ENCODE measurements at regions not wholly inside any gene's neighbourhood (a gene's known extent, or its start where the extent isn't known, plus 50 kb on each side); places are given as distances from the start of the nearest gene placed in this dataset.
"Not testable (repeated sequence)": the region's sequence is repeated elsewhere in the genome, so short reads cannot be mapped to it uniquely, and the experiment has no call there.

DNA sequence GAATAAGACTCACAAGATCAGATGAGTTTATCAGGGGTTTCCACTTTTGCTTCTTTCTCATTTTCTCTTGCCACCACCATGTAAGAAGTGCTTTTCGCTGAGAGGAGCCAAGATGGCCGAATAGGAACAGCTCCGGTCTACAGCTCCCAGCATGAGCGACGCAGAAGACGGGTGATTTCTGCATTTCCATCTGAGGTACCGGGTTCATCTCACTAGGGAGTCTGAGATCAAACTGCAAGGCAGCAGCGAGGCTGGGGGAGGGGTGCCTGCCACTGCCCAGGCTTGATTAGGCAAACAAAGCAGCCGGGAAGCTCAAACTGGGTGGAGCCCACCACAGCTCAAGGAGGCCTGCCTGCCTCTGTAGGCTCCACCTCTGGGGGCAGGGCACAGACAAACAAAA lies 285.1 kb downstream of the MATN1 start:
- not testable (repeated sequence) for TF ChIP-seq POLR2AphosphoS5, POLR2A, EP300 (IDR thresholded peaks at IDR 0.05)
- TF ChIP-seq, protein P1, sequence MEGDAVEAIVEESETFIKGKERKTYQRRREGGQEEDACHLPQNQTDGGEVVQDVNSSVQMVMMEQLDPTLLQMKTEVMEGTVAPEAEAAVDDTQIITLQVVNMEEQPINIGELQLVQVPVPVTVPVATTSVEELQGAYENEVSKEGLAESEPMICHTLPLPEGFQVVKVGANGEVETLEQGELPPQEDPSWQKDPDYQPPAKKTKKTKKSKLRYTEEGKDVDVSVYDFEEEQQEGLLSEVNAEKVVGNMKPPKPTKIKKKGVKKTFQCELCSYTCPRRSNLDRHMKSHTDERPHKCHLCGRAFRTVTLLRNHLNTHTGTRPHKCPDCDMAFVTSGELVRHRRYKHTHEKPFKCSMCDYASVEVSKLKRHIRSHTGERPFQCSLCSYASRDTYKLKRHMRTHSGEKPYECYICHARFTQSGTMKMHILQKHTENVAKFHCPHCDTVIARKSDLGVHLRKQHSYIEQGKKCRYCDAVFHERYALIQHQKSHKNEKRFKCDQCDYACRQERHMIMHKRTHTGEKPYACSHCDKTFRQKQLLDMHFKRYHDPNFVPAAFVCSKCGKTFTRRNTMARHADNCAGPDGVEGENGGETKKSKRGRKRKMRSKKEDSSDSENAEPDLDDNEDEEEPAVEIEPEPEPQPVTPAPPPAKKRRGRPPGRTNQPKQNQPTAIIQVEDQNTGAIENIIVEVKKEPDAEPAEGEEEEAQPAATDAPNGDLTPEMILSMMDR (IDR thresholded peaks at IDR 0.05) = not testable (repeated sequence)
